Heart right ventricle (tissue), 16 donors: ENCODE measurements at regions not wholly inside any gene's neighbourhood (a gene's known extent, or its start where the extent isn't known, plus 50 kb on each side); places are given as distances from the start of the nearest gene placed in this dataset.

Source experiments
- ATAC-seq, 8 donors: fragments of 200-7000 bp; cut with Tn5 transposase; one replicate each; pipeline ENCODE4 v1.9.1; 2020; ENCODE audit warnings: mild to moderate bottlenecking in 8 of 8, moderate library complexity in 8 of 8, moderate number of reproducible peaks in 1 of 8
- DNase-seq, 2 donors: peaks; one replicate each; pipeline ENCODE4 v3.0.0-alpha.2; 2020
- H3K27ac ChIP-seq, 10 donors: fragments of 200-600 bp; sonication (generic) in 2 of 10; one replicate each; pipeline versions ENCODE4 v1.5.0 to v1.8.0; 2020 to 2022; ENCODE audit warnings: mild to moderate bottlenecking in 3 of 10
- H3K27me3 ChIP-seq, 7 donors: fragments of 200-600 bp; one replicate each; pipeline ENCODE4 v1.8.0; 2021 to 2022; ENCODE audit warnings: mild to moderate bottlenecking in 2 of 7
- H3K36me3 ChIP-seq, 9 donors: fragments of 200-600 bp; sonication (generic) in 1 of 9; one replicate each; pipeline versions ENCODE4 v1.5.0 to v1.8.0; 2020 to 2022; ENCODE audit warnings: mild to moderate bottlenecking in 2 of 9
- H3K4me1 ChIP-seq, 9 donors: fragments of 200-600 bp; sonication (generic) in 1 of 9; one replicate each; pipeline versions ENCODE4 v1.5.0 to v1.8.0; 2020 to 2022; ENCODE audit warnings: mild to moderate bottlenecking in 4 of 9
- H3K4me3 ChIP-seq, 10 donors: fragments of 200-600 bp; sonication (generic) in 2 of 10; one replicate each; pipeline versions ENCODE4 v1.5.0 to v1.8.0; 2020 to 2022; ENCODE audit warnings: mild to moderate bottlenecking in 7 of 10, moderate library complexity in 2 of 10
- H3K9me3 ChIP-seq, 11 donors: fragments of 200-600 bp in 10 of 11; sonication (generic) in 2 of 11; one replicate each; pipeline versions ENCODE4 v1.5.0 to v1.8.0; 2013 to 2022; ENCODE audit warnings: mild to moderate bottlenecking in 2 of 11, control low read depth in 1 of 11, moderate library complexity in 1 of 11
- CTCF ChIP-seq, 9 donors: fragments of 200-600 bp; sonication (generic) in 2 of 9; IDR thresholded peaks; one replicate each; pipeline versions ENCODE4 v1.5.0 to v1.8.0; 2021 to 2022; ENCODE audit warnings: antibody characterized with exemption in 9 of 9, mild to moderate bottlenecking in 5 of 9, moderate library complexity in 1 of 9
- WGBS, 2 donors: extraction: QIAGEN DNeasy Blood & Tissue Kit; methylation state at CpG; one replicate each; pipeline ENCODE4 v1.1.7; 2013; ENCODE audit warnings: inconsistent platforms in 1 of 2; 5-methylcytosine and 5-hydroxymethylcytosine counted together
- intact Hi-C, 10 donors: fragments of 100-400 bp; cut with DNase I; formaldehyde crosslinking; loops; one replicate each; pipeline versions ENCODE4 v1.11.1 to v1.14.2; 2022
- donor health status: Arrhythmogenic right ventricular cardiomyopathy.
- donor health status: ischemic (EF 13 %, LVEDD 7.1; RV severe dilation, severe dysfunction).
- donor health status: healthy with polysubstance abuse.
- donor health status: DM: no; HTN: yes; CAD: no.
- donor health status: DM: no; HTN: no; CAD: no.
- donor health status: ischemic (EF 25% LVEDD 6.9; RV normal size, moderate dysfunction).
- donor health status: ischemic (EF 25% LVEDD 5.7; RV mildly dilated, moderate dysfunction).
- donor health status: healthy.
- donor health status: DM: yes; HTN: yes; CAD: no.
- donor health status: Ischemic cardiomyopathy.
- donor health status: ischemic (EF 35%, LVEDD 5.7; RV mildly dilated, moderate dysfunction).
- donor health status: nonischemic (EF 11% LVEDD 7.7; RV severe dilation, severe dysfunction).
- donor health status: DM: yes; HTN: yes; CAD: no.
- donor health status: PGD.
- donor health status: ischemic (EF 29% LVEDD 5.4; RV normal size, mild dysfunction).
- donor health status: nonischemic (EF 23%, LVEDD 6.1; RV moderate dilation, normal function).

- Histone ChIP-seq H3K27me3 (no peaks in the 10 kb centered on the region), H3K4me1 (no peaks in the 10 kb centered on the region), H3K27ac (no peak overlapping the region), H3K9me3 (peaks cover 0 to 11% (median 0%) of the 10 kb centered on the region in 11 donors), H3K36me3 (no peaks in the 10 kb centered on the region), H3K4me3 (no peak overlapping the region)
- DNase-seq (no peak), ATAC-seq (peak in 3 of 8 donors; percentile 39 to 60 (median 58))
- intact Hi-C loops = no loop called here
- TF ChIP-seq CTCF (IDR thresholded peaks at IDR 0.05) = no peak
- WGBS, 2 donors = 77 to 78% methylated on average over 10 of the region's 10 CpGs
These were observed 206.6 kb downstream of the ICE1 start for GRCh38 chr5:5628866-5629606.

GRCh38 chr5:5626412-5626811, 203.9 kb downstream of the ICE1 start:
- Histone ChIP-seq H3K27me3 (no peaks in the 10 kb centered on the region), H3K4me3 (no peak overlapping the region), H3K4me1 (no peaks in the 10 kb centered on the region), H3K36me3 (no peaks in the 10 kb centered on the region), H3K27ac (no peak overlapping the region), H3K9me3 (peaks cover 0 to 32% (median 11%) of the 10 kb centered on the region in 11 donors)
- no peak for TF ChIP-seq CTCF (IDR thresholded peaks at IDR 0.05)
- ATAC-seq = peak in 2 of 8 donors; percentile 32 to 39
- no peak for DNase-seq
- 75 to 78% methylated on average over 1 of the region's 1 CpG for WGBS, 2 donors
- intact Hi-C loops = no loop called here

GRCh38 chr5:5625491-5625890, 203.0 kb downstream of the ICE1 start:
- H3K4me1 ChIP-seq = no peaks in the 10 kb centered on the region
- WGBS, 2 donors = 76 to 78% methylated on average over 3 of the region's 3 CpGs
- no peak for DNase-seq
- peaks cover 0 to 39% (median 11%) of the 10 kb centered on the region in 11 donors for H3K9me3 ChIP-seq
- no peak for TF ChIP-seq CTCF (IDR thresholded peaks at IDR 0.05)
- intact Hi-C loops = no loop called here
- no peaks in the 10 kb centered on the region for H3K36me3 ChIP-seq
- no peak overlapping the region for H3K4me3 ChIP-seq
- H3K27me3 ChIP-seq = no peaks in the 10 kb centered on the region
- no peak overlapping the region for H3K27ac ChIP-seq
- no peak for ATAC-seq

- TF ChIP-seq CTCF (IDR thresholded peaks at IDR 0.05) = no peak
- peaks cover 0 to 40% (median 11%) of the 10 kb centered on the region in 11 donors for H3K9me3 ChIP-seq
- H3K27me3 ChIP-seq = no peaks in the 10 kb centered on the region
- H3K36me3 ChIP-seq = no peaks in the 10 kb centered on the region
- no peak overlapping the region for H3K4me3 ChIP-seq
- no peak overlapping the region for H3K27ac ChIP-seq
- DNase-seq (no peak), ATAC-seq (peak in 1 of 8 donors; percentile 27)
- intact Hi-C loops = no loop called here
- H3K4me1 ChIP-seq = peaks cover 0 to 9% (median 0%) of the 10 kb centered on the region in 9 donors
- 77 to 83% methylated on average over 2 of the region's 2 CpGs for WGBS, 2 donors
These were observed 200.9 kb downstream of the ICE1 start for GRCh38 chr5:5623397-5623796.
